22Rv1 (cell line): ENCODE measurements at regions not wholly inside any gene's neighbourhood (a gene's known extent, or its start where the extent isn't known, plus 50 kb on each side); places are given as distances from the start of the nearest gene placed in this dataset.

Source experiments
- ZFX ChIP-seq: fragments of 450-650 bp; IDR thresholded peaks from 2 replicates; pipeline ENCODE4 v1.6.1; 2017; ENCODE audit warnings: antibody characterized with exemption, borderline replicate concordance
- TF ChIP-seq, protein P1 (sequence below): fragments of 450-650 bp; IDR thresholded peaks from 2 replicates; pipeline ENCODE4 v1.5.1; 2017; ENCODE audit warnings: mild to moderate bottlenecking

DNA sequence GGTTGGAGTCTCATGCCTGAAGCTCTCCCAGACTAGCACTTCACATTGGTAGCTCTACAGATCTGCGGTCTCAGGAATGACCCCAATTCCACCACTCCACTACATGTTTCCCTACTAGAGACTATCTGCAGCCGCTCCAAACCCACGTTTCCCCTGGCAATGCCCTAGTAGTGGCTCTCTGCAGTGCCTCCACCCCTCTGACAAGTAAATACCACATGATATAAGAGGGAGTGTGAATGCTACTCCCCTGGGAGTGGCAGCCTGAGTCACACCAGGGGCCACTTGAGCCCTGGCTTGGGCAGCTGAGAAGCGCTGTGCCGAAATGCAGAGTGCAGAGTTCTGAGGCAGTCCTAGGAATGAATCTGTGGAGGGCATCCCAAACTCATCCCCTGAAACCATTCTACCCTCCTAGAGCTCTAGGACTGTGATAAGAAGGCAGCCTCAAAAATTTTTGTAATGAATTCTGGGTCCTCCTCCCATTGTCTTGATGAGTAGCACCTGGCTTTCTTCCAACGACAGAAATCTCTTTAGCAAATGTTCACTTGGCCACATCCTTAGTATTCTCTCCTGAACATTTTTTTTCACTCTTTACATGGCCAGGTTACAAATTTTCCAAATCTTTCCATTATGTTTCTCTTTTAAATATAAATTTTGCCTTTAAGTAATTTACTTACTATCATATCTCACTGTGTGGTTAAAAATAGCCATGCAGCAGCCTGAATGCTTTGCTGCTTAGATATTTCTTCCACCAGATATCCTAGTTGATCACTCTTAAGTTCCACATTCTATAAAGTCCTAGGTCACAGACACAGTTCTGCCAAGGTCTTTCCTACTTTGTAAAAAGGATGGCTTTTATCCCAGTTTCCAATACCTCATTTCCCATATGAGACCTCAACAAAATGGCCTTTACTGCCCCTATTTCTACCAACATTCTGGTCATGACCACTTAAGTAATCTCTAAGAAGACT lies 160.2 kb upstream of the CPEB2 start:
- TF ChIP-seq, protein P1, sequence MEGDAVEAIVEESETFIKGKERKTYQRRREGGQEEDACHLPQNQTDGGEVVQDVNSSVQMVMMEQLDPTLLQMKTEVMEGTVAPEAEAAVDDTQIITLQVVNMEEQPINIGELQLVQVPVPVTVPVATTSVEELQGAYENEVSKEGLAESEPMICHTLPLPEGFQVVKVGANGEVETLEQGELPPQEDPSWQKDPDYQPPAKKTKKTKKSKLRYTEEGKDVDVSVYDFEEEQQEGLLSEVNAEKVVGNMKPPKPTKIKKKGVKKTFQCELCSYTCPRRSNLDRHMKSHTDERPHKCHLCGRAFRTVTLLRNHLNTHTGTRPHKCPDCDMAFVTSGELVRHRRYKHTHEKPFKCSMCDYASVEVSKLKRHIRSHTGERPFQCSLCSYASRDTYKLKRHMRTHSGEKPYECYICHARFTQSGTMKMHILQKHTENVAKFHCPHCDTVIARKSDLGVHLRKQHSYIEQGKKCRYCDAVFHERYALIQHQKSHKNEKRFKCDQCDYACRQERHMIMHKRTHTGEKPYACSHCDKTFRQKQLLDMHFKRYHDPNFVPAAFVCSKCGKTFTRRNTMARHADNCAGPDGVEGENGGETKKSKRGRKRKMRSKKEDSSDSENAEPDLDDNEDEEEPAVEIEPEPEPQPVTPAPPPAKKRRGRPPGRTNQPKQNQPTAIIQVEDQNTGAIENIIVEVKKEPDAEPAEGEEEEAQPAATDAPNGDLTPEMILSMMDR = no peak
- no peak for TF ChIP-seq ZFX
